LNCaP clone FGC (cell line): ENCODE measurements at regions not wholly inside any gene's neighbourhood (a gene's known extent, or its start where the extent isn't known, plus 50 kb on each side); places are given as distances from the start of the nearest gene placed in this dataset.

Source experiments
- DNase-seq: peaks from one replicate; pipeline ENCODE4 v3.0.0-alpha.2; 2011; ENCODE audit warnings: low read depth
- H3K4me3 ChIP-seq: 2 replicates; pipeline ENCODE4 v1.5.1; 2011; ENCODE audit warnings: mild to moderate bottlenecking, low read depth, low read length, control low read depth
- TF ChIP-seq, protein P1 (sequence below): IDR thresholded peaks from 2 replicates; pipeline ENCODE4 v1.5.1; 2012; ENCODE audit warnings: mild to moderate bottlenecking; ENCODE audit not compliant: control insufficient read depth, insufficient read depth; ENCODE audit errors: extremely low read depth

DNA sequence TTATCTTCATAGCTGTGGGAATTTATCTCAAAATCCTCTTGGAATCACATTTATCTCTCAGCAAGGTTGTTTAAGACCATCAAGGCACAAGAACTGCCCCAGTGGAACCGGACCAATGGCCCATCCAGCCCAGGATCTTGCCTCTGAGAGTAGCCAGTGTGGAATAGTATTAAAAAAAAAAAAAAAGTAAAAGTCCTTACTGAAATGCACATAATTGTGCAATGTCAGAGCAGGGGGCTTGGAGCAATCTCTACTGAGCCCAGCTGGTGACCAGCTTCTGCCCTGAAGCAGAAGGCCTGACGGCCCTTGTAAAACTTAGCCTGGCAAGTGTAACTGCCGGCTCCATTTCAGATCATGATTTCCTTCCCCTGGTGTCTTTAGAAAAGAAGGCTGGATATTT, 355.6 kb upstream of the PIK3C3 start:
- no peak overlapping the region for H3K4me3 ChIP-seq
- TF ChIP-seq, protein P1, sequence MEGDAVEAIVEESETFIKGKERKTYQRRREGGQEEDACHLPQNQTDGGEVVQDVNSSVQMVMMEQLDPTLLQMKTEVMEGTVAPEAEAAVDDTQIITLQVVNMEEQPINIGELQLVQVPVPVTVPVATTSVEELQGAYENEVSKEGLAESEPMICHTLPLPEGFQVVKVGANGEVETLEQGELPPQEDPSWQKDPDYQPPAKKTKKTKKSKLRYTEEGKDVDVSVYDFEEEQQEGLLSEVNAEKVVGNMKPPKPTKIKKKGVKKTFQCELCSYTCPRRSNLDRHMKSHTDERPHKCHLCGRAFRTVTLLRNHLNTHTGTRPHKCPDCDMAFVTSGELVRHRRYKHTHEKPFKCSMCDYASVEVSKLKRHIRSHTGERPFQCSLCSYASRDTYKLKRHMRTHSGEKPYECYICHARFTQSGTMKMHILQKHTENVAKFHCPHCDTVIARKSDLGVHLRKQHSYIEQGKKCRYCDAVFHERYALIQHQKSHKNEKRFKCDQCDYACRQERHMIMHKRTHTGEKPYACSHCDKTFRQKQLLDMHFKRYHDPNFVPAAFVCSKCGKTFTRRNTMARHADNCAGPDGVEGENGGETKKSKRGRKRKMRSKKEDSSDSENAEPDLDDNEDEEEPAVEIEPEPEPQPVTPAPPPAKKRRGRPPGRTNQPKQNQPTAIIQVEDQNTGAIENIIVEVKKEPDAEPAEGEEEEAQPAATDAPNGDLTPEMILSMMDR = no peak
- no peak for DNase-seq

DNA sequence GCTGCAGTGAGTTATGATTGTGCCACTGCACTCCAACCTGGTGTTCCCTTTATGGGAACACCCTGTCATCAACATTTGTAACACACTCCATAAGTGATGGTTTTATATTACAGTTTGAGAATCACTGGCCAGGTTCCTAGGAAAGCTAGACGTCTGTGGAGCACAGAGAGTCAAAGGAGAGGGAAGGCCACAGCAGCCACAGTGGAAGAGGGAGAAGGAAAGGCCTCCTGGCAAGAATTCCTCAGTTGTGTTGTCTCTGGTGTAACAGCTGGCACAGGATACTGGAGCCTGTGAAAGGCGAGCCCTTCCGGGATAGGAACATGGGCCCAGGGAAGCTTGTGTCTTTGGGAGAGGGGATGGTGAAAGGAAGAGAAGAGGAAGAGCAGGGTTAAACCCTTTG, 360.5 kb upstream of the PIK3C3 start:
- no peak for DNase-seq
- TF ChIP-seq, protein P1 = no peak
- H3K4me3 ChIP-seq = no peak overlapping the region

DNA sequence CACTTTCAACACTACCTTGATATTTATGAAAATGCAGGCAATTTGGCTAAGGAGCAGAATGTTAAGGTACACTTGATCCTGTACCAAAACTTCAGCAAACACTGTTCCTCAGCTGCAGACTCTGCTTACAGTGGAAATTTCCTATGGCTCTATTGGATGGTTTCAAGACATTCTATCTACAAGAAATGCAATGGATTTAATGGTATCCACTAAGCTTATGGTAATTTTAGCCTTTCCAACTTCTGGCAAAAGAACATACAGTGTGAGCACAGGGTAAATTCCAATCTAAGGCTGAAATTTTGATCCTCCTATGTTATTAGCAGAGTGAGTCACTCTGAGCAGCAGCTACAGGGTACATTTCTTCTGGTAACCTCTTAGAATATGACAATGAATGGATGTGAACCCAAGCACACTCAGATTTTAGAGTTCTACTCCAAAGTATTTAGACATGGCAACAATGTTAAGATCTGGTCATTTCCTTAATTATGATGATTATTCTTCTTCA, 361.8 kb upstream of the PIK3C3 start:
- TF ChIP-seq, protein P1 = no peak
- DNase-seq = no peak
- H3K4me3 ChIP-seq = no peak overlapping the region

DNA sequence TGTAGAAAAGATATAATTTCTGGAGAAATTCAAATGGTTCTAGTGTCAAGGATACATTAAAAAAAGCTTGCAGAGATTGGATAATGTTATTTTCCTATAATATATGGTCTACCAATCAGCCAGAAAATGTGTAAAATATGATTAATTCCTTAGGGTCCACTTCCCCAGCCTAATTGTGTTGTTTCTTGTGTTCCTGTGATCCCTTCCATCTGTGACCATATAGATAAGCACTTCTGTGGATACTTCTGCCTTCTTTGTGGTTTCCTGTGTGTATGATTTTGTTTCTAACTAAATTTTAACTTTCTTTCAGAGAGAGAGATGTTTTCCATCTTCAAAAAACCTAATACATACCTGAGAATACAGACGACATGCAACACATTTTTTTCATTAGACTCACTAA, 367.1 kb upstream of the PIK3C3 start:
- no peak for DNase-seq
- no peak overlapping the region for H3K4me3 ChIP-seq
- TF ChIP-seq, protein P1 = no peak

DNA sequence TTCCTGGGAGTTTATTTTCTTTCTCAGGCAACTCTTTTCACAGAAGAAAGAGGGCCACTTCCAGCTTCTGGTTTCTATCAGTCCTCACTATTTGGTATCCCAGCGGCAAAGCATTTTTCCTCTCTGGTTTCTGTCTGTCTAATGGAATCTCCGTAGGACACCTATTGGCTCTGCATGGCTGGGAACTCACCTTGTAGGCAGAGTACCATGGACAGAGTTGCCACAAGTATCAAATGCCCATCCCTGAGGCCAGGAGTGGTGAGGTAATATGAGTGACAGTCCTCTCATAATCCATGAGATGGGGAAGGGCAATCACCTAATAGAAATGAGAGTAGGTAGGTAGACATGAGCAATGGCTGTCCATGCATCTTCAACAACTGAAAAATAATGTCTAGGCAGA, 369.5 kb upstream of the PIK3C3 start:
- no peak overlapping the region for H3K4me3 ChIP-seq
- TF ChIP-seq, protein P1 = no peak

DNA sequence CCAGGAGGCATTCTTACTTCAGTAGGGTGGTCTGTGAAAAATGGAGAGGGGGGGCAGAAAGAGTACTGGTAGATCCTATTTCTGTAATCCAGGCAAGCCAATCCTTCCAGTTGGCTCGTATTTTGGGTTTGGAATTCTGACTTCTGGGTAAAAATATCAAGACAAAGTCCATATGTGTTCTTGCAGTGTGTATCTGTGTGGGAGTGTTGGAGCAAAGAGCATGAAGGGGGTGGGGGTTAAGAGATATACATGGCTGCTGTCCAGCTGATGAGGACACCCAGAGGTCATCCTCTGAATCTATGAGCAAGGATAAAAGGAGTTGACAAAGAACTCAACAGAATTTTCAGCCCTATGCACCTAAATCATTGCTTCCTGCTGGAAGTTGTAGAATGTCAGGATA, 375.8 kb upstream of the PIK3C3 start:
- TF ChIP-seq, protein P1 = no peak
- no peak overlapping the region for H3K4me3 ChIP-seq
- no peak for DNase-seq

More for the DNA sequence above, 369.5 kb upstream of the PIK3C3 start:
- DNase-seq = no peak

DNA sequence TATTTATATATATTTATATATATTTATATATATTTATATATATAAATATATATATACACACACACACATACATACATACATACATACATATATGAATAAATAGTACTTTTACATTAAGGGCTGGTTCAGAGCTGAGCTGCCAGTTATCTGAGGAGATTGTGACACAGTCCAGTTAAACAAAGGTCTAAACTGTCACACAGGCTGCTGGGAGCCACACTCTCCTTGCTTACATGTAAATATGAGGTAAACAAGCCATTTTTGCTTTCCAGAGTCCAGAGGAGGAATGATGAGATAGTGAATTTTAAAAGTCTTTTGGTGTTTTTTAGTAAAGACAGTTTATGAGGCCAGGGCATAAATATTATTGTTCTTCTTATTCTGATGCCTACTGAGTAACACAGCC, 377.5 kb upstream of the PIK3C3 start:
- TF ChIP-seq, protein P1 = no peak
- H3K4me3 ChIP-seq = no peak overlapping the region
- no peak for DNase-seq
